GM23338 (cell line): ENCODE measurements at regions not wholly inside any gene's neighbourhood (a gene's known extent, or its start where the extent isn't known, plus 50 kb on each side); places are given as distances from the start of the nearest gene placed in this dataset.

Experiments
- ATAC-seq: fragments of 200-7000 bp; cut with Tn5 transposase; 3 replicates; pipeline ENCODE4 v1.9.1; 2020
- DNase-seq: peaks from one replicate; pipeline ENCODE4 v3.0.0-alpha.2; 2015; ENCODE audit warnings: low spot score
- H2AFZ ChIP-seq: fragments of 200-600 bp; sonication (generic); 2 replicates; pipeline ENCODE4 v1.8.0; 2016; ENCODE audit warnings: antibody characterized with exemption, mild to moderate bottlenecking, moderate library complexity
- H3F3A ChIP-seq: fragments of 200-600 bp; sonication (generic); replicated peaks from 2 replicates; pipeline ENCODE4 v1.8.0; 2017; ENCODE audit warnings: antibody characterized with exemption, mixed run types, low read depth
- H3K27ac ChIP-seq: fragments of 200-600 bp; sonication (generic); 2 replicates; pipeline ENCODE4 v1.6.1; 2016; ENCODE audit warnings: low read depth
- H3K27me3 ChIP-seq: fragments of 200-600 bp; sonication (generic); 2 replicates; pipeline ENCODE4 v1.8.0; 2016; ENCODE audit warnings: mild to moderate bottlenecking, mixed run types, moderate library complexity; ENCODE audit not compliant: insufficient read depth
- H3K36me3 ChIP-seq: fragments of 200-600 bp; sonication (generic); 2 replicates; pipeline ENCODE4 v1.8.0; 2016; ENCODE audit warnings: mild to moderate bottlenecking; ENCODE audit not compliant: insufficient read depth
- H3K4me1 ChIP-seq: fragments of 200-600 bp; sonication (generic); 2 replicates; pipeline ENCODE4 v1.8.0; 2016; ENCODE audit warnings: mild to moderate bottlenecking, moderate library complexity; ENCODE audit not compliant: insufficient read depth
- H3K4me2 ChIP-seq: fragments of 200-600 bp; sonication (generic); 2 replicates; pipeline ENCODE4 v1.7.1; 2017; ENCODE audit warnings: mixed run types
- H3K4me3 ChIP-seq: fragments of 200-600 bp; sonication (generic); 2 replicates; pipeline ENCODE4 v1.6.1; 2016; ENCODE audit warnings: mixed run types
- H3K79me2 ChIP-seq: fragments of 200-600 bp; sonication (generic); replicated peaks from 2 replicates; pipeline ENCODE4 v1.8.0; 2017; ENCODE audit warnings: mild to moderate bottlenecking; ENCODE audit not compliant: insufficient read depth
- H3K9me2 ChIP-seq: fragments of 200-600 bp; sonication (generic); 2 replicates; pipeline ENCODE4 v1.8.0; 2017; ENCODE audit not compliant: insufficient read depth
- H4K20me1 ChIP-seq: fragments of 200-600 bp; sonication (generic); replicated peaks from 2 replicates; pipeline ENCODE4 v1.8.0; 2017; ENCODE audit warnings: mild to moderate bottlenecking; ENCODE audit not compliant: insufficient read depth
- H3K27ac Mint-ChIP-seq: 2 replicates; pipeline ENCODE4 v1.8.0; 2020; ENCODE audit warnings: inconsistent platforms, mild to moderate bottlenecking, moderate library complexity, mixed read lengths
- H3K27me3 Mint-ChIP-seq: 3 replicates; pipeline ENCODE4 v1.8.0; 2022; ENCODE audit warnings: low read depth, mild to moderate bottlenecking, moderate library complexity, mixed read lengths, inconsistent platforms; ENCODE audit not compliant: insufficient read depth, poor library complexity
- H3K36me3 Mint-ChIP-seq: 3 replicates; pipeline ENCODE4 v1.8.0; 2021; ENCODE audit warnings: low read depth, mild to moderate bottlenecking, inconsistent platforms, moderate library complexity, mixed read lengths
- H3K4me1 Mint-ChIP-seq: 3 replicates; pipeline ENCODE4 v1.8.0; 2020; ENCODE audit warnings: mild to moderate bottlenecking, inconsistent platforms, mixed read lengths
- H3K4me3 Mint-ChIP-seq: 3 replicates; pipeline ENCODE4 v1.8.0; 2021; ENCODE audit warnings: moderate library complexity, mild to moderate bottlenecking, inconsistent platforms, mixed read lengths
- H3K9me3 Mint-ChIP-seq: 3 replicates; pipeline ENCODE4 v1.8.0; 2020; ENCODE audit warnings: moderate library complexity, mild to moderate bottlenecking, inconsistent platforms, mixed read lengths
- CREB1 ChIP-seq: fragments of 250-450 bp; sonication (Bioruptor Pico); IDR thresholded peaks from 2 replicates; pipeline ENCODE4 v1.5.0; 2020; ENCODE audit warnings: low read depth, mild to moderate bottlenecking, moderate library complexity
- EZH2 ChIP-seq: fragments of 200-600 bp; sonication (generic); IDR thresholded peaks from one replicate; pipeline ENCODE4 v1.8.0; 2017; ENCODE audit warnings: antibody characterized with exemption, mild to moderate bottlenecking, low read depth; ENCODE audit not compliant: unreplicated experiment
- EZH2phosphoT487 ChIP-seq: fragments of 200-600 bp; sonication (generic); IDR thresholded peaks from one replicate; pipeline ENCODE4 v1.8.1; 2018; ENCODE audit warnings: antibody characterized with exemption; ENCODE audit not compliant: unreplicated experiment
- JUNB ChIP-seq: IDR thresholded peaks from one replicate; pipeline ENCODE4 v1.6.1; 2016; ENCODE audit warnings: antibody characterized with exemption; ENCODE audit not compliant: unreplicated experiment
- NANOG ChIP-seq: IDR thresholded peaks from 2 replicates; pipeline ENCODE4 v1.6.1; 2016; ENCODE audit warnings: antibody characterized with exemption, borderline replicate concordance
- POLR2AphosphoS5 ChIP-seq: IDR thresholded peaks from 2 replicates; pipeline ENCODE4 v1.6.1; 2016; ENCODE audit warnings: antibody characterized with exemption, low read depth
- STAT1 ChIP-seq: IDR thresholded peaks from one replicate; pipeline ENCODE4 v1.6.1; 2016; ENCODE audit warnings: antibody characterized with exemption; ENCODE audit not compliant: unreplicated experiment
- ZNF114 ChIP-seq: fragments of 250-450 bp; sonication (Bioruptor Pico); IDR thresholded peaks from 2 replicates; pipeline ENCODE4 v1.5.0; 2020; ENCODE audit warnings: mild to moderate bottlenecking, moderate library complexity
- ZNF331 ChIP-seq: fragments of 250-450 bp; sonication (Bioruptor Pico); IDR thresholded peaks from 2 replicates; pipeline ENCODE4 v1.5.0; 2020; ENCODE audit warnings: low read depth, mild to moderate bottlenecking, moderate library complexity
- TF ChIP-seq, protein P1 (sequence below): IDR thresholded peaks from one replicate; pipeline ENCODE4 v1.6.1; 2018; ENCODE audit warnings: antibody characterized with exemption; ENCODE audit not compliant: unreplicated experiment
- TF ChIP-seq, protein P2 (sequence below): IDR thresholded peaks from 2 replicates; pipeline ENCODE4 v1.6.1; 2016; ENCODE audit warnings: antibody characterized with exemption
- TF ChIP-seq, protein P3 (sequence below): fragments of 250-450 bp; sonication (Bioruptor Pico); IDR thresholded peaks from 2 replicates; pipeline ENCODE4 v1.5.0; 2020; ENCODE audit warnings: mild to moderate bottlenecking, moderate library complexity
- TF ChIP-seq, protein P4 (sequence below), 2 experiments: fragments of 200-600 bp in 1 of 2; sonication (generic) in 1 of 2; conservative IDR thresholded peaks; 2 replicates each; pipeline versions ENCODE4 v1.5.1 to v1.6.1; 2016 to 2017; ENCODE audit warnings: antibody characterized with exemption in 2 of 2, low read depth in 2 of 2, mild to moderate bottlenecking in 2 of 2, moderate library complexity in 1 of 2

DNA sequence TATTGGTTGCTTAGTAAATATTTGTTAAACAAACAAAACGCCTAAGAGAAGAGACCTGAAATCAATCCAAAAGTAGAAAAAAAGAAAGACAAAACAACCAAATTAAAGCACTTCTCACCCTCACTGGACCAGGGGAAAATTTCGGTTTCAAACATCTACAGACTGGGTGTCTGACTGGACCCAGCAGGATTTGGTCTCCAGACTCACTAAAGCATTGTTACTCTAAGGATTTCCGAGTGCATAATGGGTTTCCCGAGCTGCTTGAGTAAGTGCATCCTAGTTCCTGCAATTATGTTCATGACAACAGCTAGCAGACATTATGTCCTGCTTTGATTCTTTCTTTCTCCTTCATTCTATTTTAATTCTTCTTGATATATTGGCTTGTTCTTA, 51.8 kb upstream of the FAM3C start:
- Histone ChIP-seq H3K4me1 (no peaks in the 10 kb centered on the region), H4K20me1 (no peaks in the 10 kb centered on the region), H3K27ac (no peak overlapping the region), H3K36me3 (no peaks in the 10 kb centered on the region), H3F3A (no peaks in the 10 kb centered on the region), H3K9me2 (peaks cover 5% of the 10 kb centered on the region; the same call in 1 of the 2 replicates), H3K4me2 (no peak overlapping the region), H2AFZ (peak overlapping the region; percentile 93), H3K79me2 (no peaks in the 10 kb centered on the region), H3K4me3 (no peak overlapping the region), H3K27me3 (no peaks in the 10 kb centered on the region)
- Mint-ChIP-seq H3K27ac (no peak overlapping the region), H3K9me3 (no peaks in the 10 kb centered on the region), H3K27me3 (no peaks in the 10 kb centered on the region), H3K4me1 (no peaks in the 10 kb centered on the region; the same call in 2 of the 3 replicates), H3K36me3 (no peaks in the 10 kb centered on the region), H3K4me3 (no peak overlapping the region)
- TF ChIP-seq, protein P1, sequence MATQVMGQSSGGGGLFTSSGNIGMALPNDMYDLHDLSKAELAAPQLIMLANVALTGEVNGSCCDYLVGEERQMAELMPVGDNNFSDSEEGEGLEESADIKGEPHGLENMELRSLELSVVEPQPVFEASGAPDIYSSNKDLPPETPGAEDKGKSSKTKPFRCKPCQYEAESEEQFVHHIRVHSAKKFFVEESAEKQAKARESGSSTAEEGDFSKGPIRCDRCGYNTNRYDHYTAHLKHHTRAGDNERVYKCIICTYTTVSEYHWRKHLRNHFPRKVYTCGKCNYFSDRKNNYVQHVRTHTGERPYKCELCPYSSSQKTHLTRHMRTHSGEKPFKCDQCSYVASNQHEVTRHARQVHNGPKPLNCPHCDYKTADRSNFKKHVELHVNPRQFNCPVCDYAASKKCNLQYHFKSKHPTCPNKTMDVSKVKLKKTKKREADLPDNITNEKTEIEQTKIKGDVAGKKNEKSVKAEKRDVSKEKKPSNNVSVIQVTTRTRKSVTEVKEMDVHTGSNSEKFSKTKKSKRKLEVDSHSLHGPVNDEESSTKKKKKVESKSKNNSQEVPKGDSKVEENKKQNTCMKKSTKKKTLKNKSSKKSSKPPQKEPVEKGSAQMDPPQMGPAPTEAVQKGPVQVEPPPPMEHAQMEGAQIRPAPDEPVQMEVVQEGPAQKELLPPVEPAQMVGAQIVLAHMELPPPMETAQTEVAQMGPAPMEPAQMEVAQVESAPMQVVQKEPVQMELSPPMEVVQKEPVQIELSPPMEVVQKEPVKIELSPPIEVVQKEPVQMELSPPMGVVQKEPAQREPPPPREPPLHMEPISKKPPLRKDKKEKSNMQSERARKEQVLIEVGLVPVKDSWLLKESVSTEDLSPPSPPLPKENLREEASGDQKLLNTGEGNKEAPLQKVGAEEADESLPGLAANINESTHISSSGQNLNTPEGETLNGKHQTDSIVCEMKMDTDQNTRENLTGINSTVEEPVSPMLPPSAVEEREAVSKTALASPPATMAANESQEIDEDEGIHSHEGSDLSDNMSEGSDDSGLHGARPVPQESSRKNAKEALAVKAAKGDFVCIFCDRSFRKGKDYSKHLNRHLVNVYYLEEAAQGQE: no peak
- TF ChIP-seq ZNF114 (CRISPR knock-in tag) (no peak), NANOG (no peak), EZH2phosphoT487 (no peak), ZNF331 (CRISPR knock-in tag) (no peak), CREB1 (no peak), POLR2AphosphoS5 (no peak), STAT1 (no peak), JUNB (no peak), EZH2 (no peak)
- TF ChIP-seq, protein P2, sequence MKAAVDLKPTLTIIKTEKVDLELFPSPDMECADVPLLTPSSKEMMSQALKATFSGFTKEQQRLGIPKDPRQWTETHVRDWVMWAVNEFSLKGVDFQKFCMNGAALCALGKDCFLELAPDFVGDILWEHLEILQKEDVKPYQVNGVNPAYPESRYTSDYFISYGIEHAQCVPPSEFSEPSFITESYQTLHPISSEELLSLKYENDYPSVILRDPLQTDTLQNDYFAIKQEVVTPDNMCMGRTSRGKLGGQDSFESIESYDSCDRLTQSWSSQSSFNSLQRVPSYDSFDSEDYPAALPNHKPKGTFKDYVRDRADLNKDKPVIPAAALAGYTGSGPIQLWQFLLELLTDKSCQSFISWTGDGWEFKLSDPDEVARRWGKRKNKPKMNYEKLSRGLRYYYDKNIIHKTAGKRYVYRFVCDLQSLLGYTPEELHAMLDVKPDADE: no peak
- TF ChIP-seq, protein P3, sequence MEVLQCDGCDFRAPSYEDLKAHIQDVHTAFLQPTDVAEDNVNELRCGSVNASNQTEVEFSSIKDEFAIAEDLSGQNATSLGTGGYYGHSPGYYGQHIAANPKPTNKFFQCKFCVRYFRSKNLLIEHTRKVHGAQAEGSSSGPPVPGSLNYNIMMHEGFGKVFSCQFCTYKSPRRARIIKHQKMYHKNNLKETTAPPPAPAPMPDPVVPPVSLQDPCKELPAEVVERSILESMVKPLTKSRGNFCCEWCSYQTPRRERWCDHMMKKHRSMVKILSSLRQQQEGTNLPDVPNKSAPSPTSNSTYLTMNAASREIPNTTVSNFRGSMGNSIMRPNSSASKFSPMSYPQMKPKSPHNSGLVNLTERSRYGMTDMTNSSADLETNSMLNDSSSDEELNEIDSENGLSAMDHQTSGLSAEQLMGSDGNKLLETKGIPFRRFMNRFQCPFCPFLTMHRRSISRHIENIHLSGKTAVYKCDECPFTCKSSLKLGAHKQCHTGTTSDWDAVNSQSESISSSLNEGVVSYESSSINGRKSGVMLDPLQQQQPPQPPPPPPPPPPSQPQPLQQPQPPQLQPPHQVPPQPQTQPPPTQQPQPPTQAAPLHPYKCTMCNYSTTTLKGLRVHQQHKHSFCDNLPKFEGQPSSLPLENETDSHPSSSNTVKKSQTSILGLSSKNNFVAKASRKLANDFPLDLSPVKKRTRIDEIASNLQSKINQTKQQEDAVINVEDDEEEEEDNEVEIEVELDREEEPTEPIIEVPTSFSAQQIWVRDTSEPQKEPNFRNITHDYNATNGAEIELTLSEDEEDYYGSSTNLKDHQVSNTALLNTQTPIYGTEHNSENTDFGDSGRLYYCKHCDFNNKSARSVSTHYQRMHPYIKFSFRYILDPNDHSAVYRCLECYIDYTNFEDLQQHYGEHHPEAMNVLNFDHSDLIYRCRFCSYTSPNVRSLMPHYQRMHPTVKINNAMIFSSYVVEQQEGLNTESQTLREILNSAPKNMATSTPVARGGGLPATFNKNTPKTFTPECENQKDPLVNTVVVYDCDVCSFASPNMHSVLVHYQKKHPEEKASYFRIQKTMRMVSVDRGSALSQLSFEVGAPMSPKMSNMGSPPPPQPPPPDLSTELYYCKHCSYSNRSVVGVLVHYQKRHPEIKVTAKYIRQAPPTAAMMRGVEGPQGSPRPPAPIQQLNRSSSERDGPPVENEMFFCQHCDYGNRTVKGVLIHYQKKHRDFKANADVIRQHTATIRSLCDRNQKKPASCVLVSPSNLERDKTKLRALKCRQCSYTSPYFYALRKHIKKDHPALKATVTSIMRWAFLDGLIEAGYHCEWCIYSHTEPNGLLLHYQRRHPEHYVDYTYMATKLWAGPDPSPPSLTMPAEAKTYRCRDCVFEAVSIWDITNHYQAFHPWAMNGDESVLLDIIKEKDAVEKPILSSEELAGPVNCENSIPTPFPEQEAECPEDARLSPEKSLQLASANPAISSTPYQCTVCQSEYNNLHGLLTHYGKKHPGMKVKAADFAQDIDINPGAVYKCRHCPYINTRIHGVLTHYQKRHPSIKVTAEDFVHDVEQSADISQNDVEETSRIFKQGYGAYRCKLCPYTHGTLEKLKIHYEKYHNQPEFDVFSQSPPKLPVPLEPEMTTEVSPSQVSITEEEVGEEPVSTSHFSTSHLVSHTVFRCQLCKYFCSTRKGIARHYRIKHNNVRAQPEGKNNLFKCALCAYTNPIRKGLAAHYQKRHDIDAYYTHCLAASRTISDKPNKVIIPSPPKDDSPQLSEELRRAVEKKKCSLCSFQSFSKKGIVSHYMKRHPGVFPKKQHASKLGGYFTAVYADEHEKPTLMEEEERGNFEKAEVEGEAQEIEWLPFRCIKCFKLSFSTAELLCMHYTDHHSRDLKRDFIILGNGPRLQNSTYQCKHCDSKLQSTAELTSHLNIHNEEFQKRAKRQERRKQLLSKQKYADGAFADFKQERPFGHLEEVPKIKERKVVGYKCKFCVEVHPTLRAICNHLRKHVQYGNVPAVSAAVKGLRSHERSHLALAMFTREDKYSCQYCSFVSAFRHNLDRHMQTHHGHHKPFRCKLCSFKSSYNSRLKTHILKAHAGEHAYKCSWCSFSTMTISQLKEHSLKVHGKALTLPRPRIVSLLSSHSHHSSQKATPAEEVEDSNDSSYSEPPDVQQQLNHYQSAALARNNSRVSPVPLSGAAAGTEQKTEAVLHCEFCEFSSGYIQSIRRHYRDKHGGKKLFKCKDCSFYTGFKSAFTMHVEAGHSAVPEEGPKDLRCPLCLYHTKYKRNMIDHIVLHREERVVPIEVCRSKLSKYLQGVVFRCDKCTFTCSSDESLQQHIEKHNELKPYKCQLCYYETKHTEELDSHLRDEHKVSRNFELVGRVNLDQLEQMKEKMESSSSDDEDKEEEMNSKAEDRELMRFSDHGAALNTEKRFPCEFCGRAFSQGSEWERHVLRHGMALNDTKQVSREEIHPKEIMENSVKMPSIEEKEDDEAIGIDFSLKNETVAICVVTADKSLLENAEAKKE (CRISPR knock-in tag): no peak
- TF ChIP-seq, protein P4, sequence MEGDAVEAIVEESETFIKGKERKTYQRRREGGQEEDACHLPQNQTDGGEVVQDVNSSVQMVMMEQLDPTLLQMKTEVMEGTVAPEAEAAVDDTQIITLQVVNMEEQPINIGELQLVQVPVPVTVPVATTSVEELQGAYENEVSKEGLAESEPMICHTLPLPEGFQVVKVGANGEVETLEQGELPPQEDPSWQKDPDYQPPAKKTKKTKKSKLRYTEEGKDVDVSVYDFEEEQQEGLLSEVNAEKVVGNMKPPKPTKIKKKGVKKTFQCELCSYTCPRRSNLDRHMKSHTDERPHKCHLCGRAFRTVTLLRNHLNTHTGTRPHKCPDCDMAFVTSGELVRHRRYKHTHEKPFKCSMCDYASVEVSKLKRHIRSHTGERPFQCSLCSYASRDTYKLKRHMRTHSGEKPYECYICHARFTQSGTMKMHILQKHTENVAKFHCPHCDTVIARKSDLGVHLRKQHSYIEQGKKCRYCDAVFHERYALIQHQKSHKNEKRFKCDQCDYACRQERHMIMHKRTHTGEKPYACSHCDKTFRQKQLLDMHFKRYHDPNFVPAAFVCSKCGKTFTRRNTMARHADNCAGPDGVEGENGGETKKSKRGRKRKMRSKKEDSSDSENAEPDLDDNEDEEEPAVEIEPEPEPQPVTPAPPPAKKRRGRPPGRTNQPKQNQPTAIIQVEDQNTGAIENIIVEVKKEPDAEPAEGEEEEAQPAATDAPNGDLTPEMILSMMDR (conservative IDR thresholded peaks at IDR 0.05; ENCODE audit: low read depth in 2 of 2): no peak
- DNase-seq (no peak), ATAC-seq (no peak)
